HepG2 (cell line): ENCODE measurements at regions not wholly inside any gene's neighbourhood (a gene's known extent, or its start where the extent isn't known, plus 50 kb on each side); places are given as distances from the start of the nearest gene placed in this dataset.

Source experiments
- CEBPB ChIP-seq: IDR thresholded peaks from 2 replicates; pipeline ENCODE4 v1.6.1; 2011; ENCODE audit warnings: low read depth, low read length, improper control_type of control experiment, borderline replicate concordance
- KAT2B ChIP-seq: fragments of 150-350 bp; IDR thresholded peaks from 2 replicates; pipeline ENCODE4 v1.6.1; 2014; ENCODE audit warnings: low read depth, low read length, borderline replicate concordance
- NFE2L1 ChIP-seq: sonication (generic); formaldehyde crosslinking; IDR thresholded peaks from 2 replicates; pipeline ENCODE4 v1.4.0; 2020; ENCODE audit warnings: missing genetic modification reagents, mild to moderate bottlenecking, borderline replicate concordance
- NFIC ChIP-seq: IDR thresholded peaks from 2 replicates; pipeline ENCODE4 v1.6.1; 2012; ENCODE audit warnings: mild to moderate bottlenecking, low read length, inconsistent platforms
- POLR2A ChIP-seq, 2 experiments: IDR thresholded peaks; 2 replicates each; pipeline ENCODE4 v1.6.1; 2011; ENCODE audit warnings: low read depth in 2 of 2, low read length in 2 of 2, mild to moderate bottlenecking in 1 of 2, moderate library complexity in 1 of 2; ENCODE audit not compliant: insufficient read depth in 1 of 2
- RARG ChIP-seq: sonication (generic); formaldehyde crosslinking; IDR thresholded peaks from 2 replicates; pipeline ENCODE4 v1.4.0; 2020; ENCODE audit warnings: low read depth, mild to moderate bottlenecking, missing genetic modification reagents
- SNAPC2 ChIP-seq: sonication (generic); formaldehyde crosslinking; IDR thresholded peaks from 2 replicates; pipeline ENCODE4 v1.8.1; 2022; ENCODE audit warnings: mild to moderate bottlenecking, missing genetic modification reagents
- STAG1 ChIP-seq: sonication (generic); formaldehyde crosslinking; IDR thresholded peaks from 2 replicates; pipeline ENCODE4 v1.4.0; 2020; ENCODE audit warnings: missing genetic modification reagents
- TGIF2 ChIP-seq: IDR thresholded peaks from 2 replicates; pipeline ENCODE4 v1.6.1; 2016; ENCODE audit warnings: control low read depth, missing compliant biosample characterization
- THYN1 ChIP-seq: sonication (generic); formaldehyde crosslinking; IDR thresholded peaks from 2 replicates; pipeline ENCODE4 v1.8.1; 2023; ENCODE audit warnings: low read depth, mild to moderate bottlenecking, moderate library complexity, missing genetic modification reagents, borderline replicate concordance
- U2AF1 ChIP-seq: fragments of 200-400 bp; formaldehyde crosslinking; optimal IDR thresholded peaks from 2 replicates; pipeline ENCODE3; 2017; ENCODE audit warnings: mild to moderate bottlenecking, low read depth, low read length
- XBP1 ChIP-seq: sonication (generic); formaldehyde crosslinking; IDR thresholded peaks from 2 replicates; pipeline ENCODE4 v1.5.0; 2020; ENCODE audit warnings: missing genetic modification reagents
- ZFP1 ChIP-seq: IDR thresholded peaks from 2 replicates; pipeline ENCODE4 v1.6.1; 2016
- ZNF207 ChIP-seq: fragments of 450-650 bp; IDR thresholded peaks from 2 replicates; pipeline ENCODE4 v1.6.1; 2016; ENCODE audit warnings: antibody characterized with exemption, borderline replicate concordance
- ZNF326 ChIP-seq: sonication (generic); formaldehyde crosslinking; IDR thresholded peaks from 2 replicates; pipeline ENCODE4 v1.4.0; 2020; ENCODE audit warnings: missing genetic modification reagents, borderline replicate concordance
- ZNF547 ChIP-seq: sonication (generic); formaldehyde crosslinking; IDR thresholded peaks from 2 replicates; pipeline ENCODE4 v1.5.1; 2020; ENCODE audit warnings: mild to moderate bottlenecking, missing genetic modification reagents
- ZNF7 ChIP-seq: IDR thresholded peaks from 2 replicates; pipeline ENCODE4 v1.6.1; 2016; ENCODE audit warnings: missing biosample characterization, missing genetic modification reagents
- TF ChIP-seq, protein P1 (sequence below): IDR thresholded peaks from 2 replicates; pipeline ENCODE4 v1.6.1; 2012; ENCODE audit warnings: low read length, improper control_type of control experiment
- TF ChIP-seq, protein P2 (sequence below): sonication (generic); formaldehyde crosslinking; conservative IDR thresholded peaks from 2 replicates; pipeline ENCODE4 v1.4.0; 2020; ENCODE audit warnings: mild to moderate bottlenecking, missing genetic modification reagents, moderate library complexity
- TF ChIP-seq, protein P3 (sequence below): sonication (generic); formaldehyde crosslinking; conservative IDR thresholded peaks from 2 replicates; pipeline ENCODE4 v1.8.0; 2022; ENCODE audit warnings: low read depth, missing genetic modification reagents
- TF ChIP-seq, protein P4 (sequence below): conservative IDR thresholded peaks from 2 replicates; pipeline ENCODE4 v1.6.1; 2018; ENCODE audit warnings: missing genetic modification reagents
- TF ChIP-seq, protein P5 (sequence below): sonication (generic); formaldehyde crosslinking; IDR thresholded peaks from 2 replicates; pipeline ENCODE4 v1.8.1; 2023; ENCODE audit warnings: mild to moderate bottlenecking, missing genetic modification reagents, borderline replicate concordance

DNA sequence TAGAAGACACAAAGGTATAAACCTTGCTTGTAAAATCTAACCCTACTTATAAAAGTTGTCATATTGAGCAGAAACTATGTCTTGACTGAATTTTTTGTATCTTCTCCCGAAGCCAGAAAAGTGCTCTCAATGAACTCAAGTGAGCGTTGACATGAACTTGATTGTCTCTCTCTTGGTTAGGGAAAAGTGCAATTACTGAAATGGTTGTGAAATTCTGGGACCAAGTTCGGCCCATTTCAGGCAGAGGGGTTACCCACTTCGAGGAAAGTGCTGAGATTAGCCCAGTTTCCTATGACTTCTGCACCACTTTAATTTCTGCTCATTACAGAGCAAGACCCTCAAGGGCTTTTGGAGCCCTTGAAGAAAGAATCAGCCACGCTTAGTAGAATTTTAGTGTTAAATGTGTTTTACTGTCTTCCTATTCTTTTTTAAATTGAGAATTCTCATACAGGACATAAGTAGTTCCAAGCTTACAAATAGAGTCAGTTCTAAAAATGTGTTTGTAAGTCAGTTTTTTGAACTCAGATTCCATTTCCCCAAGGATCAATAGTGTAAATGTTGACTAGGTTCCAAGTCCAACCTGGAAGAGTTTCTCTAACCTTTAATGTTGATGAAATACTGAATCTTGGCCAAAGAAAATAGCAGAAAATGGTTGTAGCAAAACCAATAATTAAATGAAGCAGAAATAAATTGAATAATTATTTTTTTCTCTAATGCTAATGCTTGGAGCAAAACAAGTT, 125.7 kb upstream of the ACSL4 start (continued):
- TF ChIP-seq, protein P1, sequence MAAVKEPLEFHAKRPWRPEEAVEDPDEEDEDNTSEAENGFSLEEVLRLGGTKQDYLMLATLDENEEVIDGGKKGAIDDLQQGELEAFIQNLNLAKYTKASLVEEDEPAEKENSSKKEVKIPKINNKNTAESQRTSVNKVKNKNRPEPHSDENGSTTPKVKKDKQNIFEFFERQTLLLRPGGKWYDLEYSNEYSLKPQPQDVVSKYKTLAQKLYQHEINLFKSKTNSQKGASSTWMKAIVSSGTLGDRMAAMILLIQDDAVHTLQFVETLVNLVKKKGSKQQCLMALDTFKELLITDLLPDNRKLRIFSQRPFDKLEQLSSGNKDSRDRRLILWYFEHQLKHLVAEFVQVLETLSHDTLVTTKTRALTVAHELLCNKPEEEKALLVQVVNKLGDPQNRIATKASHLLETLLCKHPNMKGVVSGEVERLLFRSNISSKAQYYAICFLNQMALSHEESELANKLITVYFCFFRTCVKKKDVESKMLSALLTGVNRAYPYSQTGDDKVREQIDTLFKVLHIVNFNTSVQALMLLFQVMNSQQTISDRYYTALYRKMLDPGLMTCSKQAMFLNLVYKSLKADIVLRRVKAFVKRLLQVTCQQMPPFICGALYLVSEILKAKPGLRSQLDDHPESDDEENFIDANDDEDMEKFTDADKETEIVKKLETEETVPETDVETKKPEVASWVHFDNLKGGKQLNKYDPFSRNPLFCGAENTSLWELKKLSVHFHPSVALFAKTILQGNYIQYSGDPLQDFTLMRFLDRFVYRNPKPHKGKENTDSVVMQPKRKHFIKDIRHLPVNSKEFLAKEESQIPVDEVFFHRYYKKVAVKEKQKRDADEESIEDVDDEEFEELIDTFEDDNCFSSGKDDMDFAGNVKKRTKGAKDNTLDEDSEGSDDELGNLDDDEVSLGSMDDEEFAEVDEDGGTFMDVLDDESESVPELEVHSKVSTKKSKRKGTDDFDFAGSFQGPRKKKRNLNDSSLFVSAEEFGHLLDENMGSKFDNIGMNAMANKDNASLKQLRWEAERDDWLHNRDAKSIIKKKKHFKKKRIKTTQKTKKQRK, result no peak
- TF ChIP-seq ZNF326 (CRISPR knock-in tag) (no peak), ZNF207 (no peak), NFE2L1 (no peak), POLR2A (IDR thresholded peaks at IDR 0.05; ENCODE audit: insufficient read depth in 1 of 2, low read depth in 2 of 2, low read length in 2 of 2) (no peak), ZNF7 (no peak), ZNF547 (CRISPR knock-in tag) (no peak), ZFP1 (CRISPR knock-in tag) (no peak), RARG (CRISPR knock-in tag) (no peak), TGIF2 (CRISPR knock-in tag) (no peak), KAT2B (no peak), NFIC (peak; percentile 90), U2AF1 (no peak), THYN1 (CRISPR knock-in tag) (no peak), CEBPB (peak; percentile 19; the same call in 1 of the 2 replicates), XBP1 (CRISPR knock-in tag) (no peak), SNAPC2 (no peak), STAG1 (CRISPR knock-in tag) (no peak)
- TF ChIP-seq, protein P2, sequence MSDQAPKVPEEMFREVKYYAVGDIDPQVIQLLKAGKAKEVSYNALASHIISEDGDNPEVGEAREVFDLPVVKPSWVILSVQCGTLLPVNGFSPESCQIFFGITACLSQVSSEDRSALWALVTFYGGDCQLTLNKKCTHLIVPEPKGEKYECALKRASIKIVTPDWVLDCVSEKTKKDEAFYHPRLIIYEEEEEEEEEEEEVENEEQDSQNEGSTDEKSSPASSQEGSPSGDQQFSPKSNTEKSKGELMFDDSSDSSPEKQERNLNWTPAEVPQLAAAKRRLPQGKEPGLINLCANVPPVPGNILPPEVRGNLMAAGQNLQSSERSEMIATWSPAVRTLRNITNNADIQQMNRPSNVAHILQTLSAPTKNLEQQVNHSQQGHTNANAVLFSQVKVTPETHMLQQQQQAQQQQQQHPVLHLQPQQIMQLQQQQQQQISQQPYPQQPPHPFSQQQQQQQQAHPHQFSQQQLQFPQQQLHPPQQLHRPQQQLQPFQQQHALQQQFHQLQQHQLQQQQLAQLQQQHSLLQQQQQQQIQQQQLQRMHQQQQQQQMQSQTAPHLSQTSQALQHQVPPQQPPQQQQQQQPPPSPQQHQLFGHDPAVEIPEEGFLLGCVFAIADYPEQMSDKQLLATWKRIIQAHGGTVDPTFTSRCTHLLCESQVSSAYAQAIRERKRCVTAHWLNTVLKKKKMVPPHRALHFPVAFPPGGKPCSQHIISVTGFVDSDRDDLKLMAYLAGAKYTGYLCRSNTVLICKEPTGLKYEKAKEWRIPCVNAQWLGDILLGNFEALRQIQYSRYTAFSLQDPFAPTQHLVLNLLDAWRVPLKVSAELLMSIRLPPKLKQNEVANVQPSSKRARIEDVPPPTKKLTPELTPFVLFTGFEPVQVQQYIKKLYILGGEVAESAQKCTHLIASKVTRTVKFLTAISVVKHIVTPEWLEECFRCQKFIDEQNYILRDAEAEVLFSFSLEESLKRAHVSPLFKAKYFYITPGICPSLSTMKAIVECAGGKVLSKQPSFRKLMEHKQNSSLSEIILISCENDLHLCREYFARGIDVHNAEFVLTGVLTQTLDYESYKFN (CRISPR knock-in tag), result peak; percentile 89
- TF ChIP-seq, protein P3, sequence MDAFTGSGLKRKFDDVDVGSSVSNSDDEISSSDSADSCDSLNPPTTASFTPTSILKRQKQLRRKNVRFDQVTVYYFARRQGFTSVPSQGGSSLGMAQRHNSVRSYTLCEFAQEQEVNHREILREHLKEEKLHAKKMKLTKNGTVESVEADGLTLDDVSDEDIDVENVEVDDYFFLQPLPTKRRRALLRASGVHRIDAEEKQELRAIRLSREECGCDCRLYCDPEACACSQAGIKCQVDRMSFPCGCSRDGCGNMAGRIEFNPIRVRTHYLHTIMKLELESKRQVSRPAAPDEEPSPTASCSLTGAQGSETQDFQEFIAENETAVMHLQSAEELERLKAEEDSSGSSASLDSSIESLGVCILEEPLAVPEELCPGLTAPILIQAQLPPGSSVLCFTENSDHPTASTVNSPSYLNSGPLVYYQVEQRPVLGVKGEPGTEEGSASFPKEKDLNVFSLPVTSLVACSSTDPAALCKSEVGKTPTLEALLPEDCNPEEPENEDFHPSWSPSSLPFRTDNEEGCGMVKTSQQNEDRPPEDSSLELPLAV (CRISPR knock-in tag), result no peak
- TF ChIP-seq, protein P4, sequence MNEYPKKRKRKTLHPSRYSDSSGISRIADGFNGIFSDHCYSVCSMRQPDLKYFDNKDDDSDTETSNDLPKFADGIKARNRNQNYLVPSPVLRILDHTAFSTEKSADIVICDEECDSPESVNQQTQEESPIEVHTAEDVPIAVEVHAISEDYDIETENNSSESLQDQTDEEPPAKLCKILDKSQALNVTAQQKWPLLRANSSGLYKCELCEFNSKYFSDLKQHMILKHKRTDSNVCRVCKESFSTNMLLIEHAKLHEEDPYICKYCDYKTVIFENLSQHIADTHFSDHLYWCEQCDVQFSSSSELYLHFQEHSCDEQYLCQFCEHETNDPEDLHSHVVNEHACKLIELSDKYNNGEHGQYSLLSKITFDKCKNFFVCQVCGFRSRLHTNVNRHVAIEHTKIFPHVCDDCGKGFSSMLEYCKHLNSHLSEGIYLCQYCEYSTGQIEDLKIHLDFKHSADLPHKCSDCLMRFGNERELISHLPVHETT (CRISPR knock-in tag), result no peak
- TF ChIP-seq, protein P5, sequence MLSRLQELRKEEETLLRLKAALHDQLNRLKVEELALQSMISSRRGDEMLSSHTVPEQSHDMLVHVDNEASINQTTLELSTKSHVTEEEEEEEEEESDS (CRISPR knock-in tag), result no peak
